ENCODE measurements at regions not wholly inside any gene's neighbourhood (a gene's known extent, or its start where the extent isn't known, plus 50 kb on each side); places are given as distances from the start of the nearest gene placed in this dataset.
A peak's percentile ranks its signal among the peaks of the same experiment; 100 is the strongest.

DNA sequence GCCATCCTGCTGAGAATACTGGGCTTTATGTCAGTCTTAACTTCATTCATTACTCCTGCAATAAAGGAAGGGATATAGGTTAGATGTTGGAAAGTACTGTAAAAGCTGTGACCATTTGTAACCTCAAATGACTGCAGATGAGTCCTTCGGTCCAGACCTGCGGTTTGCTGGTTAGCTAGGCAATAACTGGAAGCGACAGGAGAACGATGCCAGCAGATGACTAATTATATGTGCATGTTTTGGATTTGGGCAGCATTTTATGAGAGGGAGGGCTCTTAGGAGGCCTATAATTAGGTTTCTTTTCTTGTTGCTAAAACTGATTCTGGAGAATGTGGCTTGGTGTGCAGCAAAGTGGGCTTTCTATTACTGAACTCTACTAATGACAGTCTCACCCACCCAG, 205.6 kb downstream of the TMEM182 start:
- DNase-seq (ENCODE audit: low spot score) = no peak

DNA sequence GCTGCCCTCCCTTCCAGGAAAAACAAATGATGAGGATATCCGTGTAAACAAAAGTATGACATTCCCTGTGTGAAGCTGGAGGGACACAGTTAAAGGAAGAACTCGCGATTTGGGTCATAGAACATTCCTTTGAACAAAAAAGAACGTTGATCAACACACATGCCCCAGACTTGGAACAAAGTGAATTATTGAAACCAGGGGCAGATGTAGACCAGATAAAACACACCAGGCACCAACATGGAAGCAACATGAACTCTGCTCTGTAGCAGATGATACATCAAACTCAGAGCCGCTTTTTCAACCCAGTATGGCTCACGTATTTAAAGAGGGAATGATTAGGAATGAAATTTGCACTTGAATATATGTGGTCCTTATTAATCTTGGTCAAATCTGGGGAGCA, 206.5 kb downstream of the TMEM182 start:
- DNase-seq (ENCODE audit: low spot score) = no peak

DNA sequence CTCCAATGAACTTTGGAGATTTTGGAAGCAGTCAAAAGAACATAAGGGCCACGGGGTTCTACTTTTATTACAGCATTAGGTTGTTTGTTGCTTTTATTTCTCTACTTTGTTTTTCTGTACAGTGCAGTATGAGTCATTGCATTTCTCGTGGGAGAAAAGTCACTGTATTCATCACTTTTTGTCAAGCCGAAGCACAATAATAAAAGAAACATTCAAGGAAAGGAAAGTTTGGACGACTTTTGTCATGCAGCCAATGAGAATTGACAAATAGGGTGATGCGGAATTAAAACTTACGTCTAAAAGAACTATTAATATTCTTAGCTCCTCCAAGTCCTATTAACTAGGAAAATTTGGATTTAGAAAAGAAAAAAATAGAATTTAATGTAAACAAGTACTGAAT, 209.9 kb downstream of the TMEM182 start:
- DNase-seq (ENCODE audit: low spot score) = no peak

DNA sequence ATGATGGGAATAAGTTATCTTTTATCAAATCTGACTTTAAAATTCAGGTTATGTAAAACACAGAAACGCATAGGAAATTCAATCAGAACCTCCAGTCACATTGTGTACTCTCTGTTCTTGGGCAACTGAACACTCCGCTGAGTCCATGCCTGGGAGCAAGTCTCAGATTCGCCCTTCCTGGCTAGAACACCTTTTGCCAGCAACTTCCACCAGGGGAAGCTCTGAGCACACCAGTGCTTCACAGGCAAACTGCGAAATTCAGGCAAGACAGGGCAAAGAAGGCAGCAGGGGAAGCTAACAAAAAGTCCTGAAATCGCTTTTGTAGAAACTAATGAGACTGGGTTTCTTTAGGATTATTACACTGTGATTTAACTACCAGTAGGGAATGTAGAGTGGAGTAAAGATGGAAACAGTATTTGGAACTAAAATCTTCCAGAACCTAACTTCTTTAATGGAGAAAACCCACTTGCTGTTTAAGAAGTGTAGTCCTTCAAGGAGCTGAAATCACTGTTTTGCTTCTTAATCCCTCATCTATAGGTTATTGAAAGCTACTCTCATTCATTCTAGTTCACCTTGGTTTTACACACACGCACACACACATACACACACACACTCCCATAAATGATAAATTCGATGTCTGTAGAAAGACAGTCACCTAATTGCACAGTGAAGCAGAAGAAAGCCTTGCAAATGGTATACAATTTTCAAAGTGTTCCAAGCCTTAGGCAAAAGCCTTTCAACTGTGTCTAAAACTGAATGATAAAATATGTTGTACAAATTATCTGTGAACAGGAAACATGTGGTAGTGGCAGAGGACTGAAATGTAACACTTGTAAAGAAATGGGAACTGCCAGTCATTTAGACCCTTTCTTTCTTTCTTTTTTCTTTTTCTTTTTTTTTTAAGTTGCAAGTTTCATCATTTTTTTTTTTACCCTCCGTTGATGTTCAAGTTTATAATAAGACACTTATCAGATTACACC, 214.5 kb downstream of the TMEM182 start:
- DNase-seq (ENCODE audit: low spot score) = peak; percentile 59

DNA sequence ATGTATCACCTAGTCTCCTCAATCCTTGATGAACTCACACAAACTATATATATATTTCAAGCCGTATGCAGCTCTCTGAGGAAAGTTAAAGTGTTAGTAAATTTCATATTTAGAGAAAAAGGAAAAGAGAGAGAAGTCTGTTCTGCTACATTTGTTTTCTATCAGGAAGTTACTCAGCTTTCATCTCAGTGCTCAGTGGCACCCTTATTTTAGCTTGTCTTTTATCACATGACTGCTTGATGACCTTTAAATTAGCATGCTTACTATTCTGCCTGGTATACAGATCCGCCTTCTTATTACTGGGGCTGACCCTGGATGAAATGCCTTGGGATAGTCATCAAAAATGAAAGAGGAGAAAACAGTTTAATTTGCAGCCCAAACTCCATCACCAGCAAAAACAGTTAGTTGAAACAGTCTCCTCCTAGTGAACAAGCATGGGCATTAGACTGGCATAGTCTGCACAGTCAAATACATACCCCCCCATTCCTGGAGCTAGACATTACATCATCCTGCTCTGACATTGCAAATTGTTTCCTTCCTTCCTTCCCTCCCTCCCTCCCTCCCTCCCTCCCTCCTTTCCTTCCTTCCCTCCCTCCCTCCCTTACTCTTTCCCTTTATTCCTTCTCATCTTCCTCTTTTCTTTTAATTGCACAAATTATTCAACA, 215.7 kb downstream of the TMEM182 start:
- DNase-seq (ENCODE audit: low spot score) = no peak

DNA sequence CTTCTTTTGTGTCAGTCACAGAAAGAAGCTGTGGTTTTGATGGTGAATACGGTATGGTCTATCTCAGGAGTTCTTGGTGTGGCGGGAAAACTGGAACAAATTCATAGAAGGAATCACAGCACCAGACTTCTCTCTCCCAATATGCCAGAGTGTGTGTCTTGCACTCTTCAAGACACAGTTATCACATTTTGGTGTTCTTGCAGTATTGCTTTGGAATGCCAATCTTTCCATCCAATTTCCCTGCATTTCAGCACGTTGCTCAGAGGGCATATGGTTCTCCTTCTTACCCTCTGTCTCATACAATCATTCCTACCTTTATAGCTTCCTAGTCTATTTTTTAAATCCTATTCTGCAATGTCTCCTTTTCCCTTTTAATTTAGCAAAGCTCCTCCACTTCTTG, 216.3 kb downstream of the TMEM182 start:
- DNase-seq (ENCODE audit: low spot score) = no peak

DNA sequence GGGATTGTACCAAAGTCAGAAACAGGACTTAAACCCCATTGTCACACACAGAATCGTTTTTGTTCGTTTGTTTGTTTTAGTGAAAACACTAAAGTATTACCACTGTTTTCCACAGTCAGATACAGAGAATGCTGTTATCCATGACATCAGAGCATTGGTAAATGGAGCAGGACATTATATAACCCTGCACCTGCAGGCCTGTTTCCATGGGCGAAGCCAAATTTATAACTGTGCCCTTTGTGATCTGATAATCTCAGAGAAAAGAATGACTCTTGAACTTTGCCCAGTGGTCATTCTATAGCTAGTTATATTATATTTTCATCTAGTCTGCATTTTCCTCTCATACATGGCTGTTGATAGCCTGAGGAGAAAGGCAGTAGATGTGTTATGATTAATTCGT, 217.6 kb downstream of the TMEM182 start:
- no peak for DNase-seq (ENCODE audit: low spot score)

DNA sequence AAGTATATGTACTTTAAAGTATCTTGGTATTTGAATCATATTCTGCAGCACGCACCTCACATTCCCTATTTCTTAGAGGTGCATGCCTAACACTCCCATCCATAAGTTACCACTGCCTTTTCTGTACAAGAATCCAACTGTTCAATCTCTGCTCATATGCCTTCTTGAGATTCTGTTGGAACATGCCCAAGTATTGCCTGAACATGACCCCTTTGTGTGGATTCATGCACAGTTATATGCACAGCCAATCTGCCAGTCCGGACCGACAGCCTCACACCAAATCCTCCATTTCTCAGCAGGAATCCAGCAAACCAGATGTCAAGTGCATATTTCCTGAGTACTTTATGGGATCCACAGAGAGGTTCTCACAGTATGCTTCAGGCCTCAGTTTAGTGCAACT, 222.0 kb downstream of the TMEM182 start:
- DNase-seq (ENCODE audit: low spot score) = no peak

DNA sequence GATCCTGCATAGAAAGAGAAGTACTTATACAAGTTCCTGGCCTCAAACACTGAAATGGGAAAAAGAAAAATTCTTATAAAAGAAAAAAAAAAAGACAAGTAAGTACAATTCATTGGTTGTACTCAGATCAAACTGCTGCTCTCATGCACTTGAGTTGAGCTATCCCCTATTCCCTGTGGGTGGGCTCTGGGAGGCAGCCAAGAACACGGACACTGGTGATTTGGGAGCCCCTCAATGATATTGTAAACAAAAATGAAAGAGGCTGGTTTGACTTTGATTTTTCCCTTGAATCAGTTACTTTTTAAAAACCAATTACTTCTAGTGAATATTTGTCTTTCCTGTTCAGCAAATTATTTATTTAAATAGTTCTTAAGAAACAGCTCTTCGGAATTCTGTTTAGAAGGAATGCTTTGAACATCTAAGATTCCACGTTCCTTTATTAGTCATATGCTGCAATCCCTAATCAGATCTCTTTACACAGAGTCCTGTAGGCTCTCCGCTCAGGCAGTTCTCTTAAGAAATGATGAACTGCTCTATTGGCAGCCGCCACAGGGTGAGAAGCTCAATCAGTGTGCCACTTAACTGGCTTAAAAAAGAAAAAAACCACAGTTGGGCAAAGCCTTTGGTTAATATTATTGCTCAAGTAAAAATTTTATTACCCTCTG, 225.1 kb downstream of the TMEM182 start:
- DNase-seq (ENCODE audit: low spot score) = no peak

DNA sequence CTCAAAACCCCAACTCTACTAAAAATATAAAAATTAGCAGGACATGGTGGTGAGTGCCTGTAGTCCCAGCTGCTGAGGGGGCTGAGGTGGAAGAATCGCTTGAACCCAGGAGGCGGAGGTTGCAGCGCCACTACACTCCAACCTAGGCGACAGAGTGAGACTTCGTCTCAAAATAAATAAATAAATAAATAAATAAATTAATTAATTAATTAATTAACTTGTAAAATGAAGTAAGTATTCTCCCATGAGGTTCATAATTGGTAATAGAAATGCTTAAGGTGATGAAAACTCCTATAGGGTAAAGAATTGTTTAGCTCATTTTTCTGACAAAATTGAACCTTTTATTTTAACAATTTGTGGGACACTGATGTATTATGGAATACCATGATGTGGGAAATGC, 230.8 kb downstream of the TMEM182 start:
- no peak for DNase-seq (ENCODE audit: low spot score)

DNA sequence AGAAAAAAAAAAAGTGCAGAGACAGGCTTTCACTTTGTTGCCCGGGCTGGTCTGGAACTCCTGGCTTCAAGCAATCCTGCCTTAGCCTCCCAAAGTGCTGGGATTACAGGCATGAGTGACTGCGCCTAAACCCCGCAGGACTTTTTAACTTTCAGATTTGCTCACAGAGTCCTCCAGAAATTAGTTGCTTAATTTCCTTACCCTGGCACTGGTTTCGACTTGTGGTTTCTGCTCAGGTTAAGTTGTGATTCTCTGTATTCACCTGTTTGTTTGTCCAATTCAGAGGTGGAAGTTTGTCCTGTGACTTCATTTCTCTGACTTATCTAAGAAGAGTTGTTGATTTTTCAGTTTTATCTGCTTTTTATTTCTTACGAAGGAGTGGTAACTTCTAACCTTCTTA, 238.1 kb downstream of the TMEM182 start:
- no peak for DNase-seq (ENCODE audit: low spot score)

DNA sequence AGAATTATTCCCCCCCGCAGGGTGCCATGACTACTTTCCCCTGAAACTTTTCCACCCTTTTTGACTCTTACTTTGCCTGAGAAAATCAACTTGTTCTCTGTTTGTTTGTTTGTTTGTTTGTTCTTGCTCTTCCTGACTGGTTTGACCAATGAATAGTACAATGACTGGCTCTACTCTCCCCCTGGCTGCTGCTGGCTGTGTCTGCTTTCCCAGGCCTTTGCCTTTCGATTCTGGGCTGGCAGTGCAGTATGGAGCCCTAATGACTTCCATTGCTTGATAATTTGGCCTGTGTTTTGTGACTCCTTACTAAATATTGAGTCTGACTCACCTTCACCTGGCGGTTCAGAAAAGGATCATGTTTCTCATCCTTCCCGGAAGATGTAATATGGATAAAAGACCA, 241.1 kb downstream of the TMEM182 start:
- no peak for DNase-seq (ENCODE audit: low spot score)

DNA sequence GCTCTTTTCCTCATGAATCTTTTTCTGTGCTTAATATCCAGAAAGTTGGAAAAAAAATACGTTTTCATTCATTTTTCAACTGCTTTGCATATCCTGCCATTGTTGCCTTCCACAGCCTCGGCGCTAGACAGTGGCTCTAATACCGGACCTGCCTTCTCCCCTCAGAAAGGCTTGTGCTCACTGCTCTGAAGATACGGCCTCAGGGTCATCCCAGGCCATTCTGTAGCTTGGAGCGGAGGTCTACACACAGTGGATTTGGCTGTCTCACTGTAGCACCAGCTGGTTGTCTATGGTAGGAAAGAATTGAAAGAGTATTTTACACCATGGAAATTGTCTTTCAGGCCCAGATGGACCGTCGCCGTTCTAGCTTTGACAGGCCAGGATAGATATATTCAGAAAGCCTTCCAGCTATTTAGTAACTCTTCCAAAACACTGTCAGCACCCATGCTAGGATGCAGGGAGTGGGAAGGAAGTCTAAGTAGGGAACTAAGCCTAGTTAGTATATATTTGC, 242.0 kb downstream of the TMEM182 start:
- DNase-seq (ENCODE audit: low spot score) = no peak

DNA sequence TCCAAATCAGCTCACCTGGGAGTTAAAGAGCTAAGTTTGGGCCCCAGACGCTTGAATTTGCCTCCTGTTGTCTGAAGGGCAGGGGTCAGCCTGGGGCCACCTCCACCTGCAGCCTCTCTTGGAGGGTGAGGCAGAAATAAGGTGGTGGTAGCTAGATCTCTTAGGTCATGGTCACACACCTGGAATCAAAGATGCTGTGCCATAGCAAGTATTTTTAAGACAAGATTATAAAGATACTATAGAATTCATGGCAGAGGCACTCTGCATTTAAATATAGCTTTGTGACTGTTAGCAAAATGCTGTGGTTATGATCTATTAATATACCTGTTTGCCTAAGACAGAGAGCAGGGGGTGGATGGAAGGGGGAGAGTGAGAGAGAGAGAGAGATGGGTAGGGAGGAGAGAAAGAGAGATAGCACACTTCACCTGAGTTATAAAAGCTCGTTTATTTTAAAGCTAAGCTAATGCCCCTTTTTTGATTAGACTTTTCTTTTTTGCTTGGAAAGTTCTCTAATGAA, 242.7 kb downstream of the TMEM182 start:
- no peak for DNase-seq (ENCODE audit: low spot score)

DNA sequence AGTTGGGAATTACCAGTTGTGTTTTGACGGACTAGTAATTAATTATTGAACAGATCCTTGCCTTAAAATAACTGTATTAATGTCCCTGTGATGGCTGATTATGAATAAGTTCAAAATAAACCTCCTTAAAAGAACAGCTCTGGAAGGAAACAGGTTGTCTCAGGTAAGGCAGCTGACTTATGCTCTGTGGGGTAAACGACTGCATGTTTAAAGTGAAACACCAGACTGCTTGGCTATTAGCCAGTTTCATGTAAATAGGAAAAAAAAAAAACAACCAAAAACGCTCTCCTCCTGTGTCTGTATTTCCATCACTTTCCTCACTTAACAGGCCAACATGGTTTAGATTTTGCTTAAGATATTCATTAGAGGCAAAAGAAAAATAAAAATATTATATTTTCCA, 243.6 kb downstream of the TMEM182 start:
- no peak for DNase-seq (ENCODE audit: low spot score)

DNA sequence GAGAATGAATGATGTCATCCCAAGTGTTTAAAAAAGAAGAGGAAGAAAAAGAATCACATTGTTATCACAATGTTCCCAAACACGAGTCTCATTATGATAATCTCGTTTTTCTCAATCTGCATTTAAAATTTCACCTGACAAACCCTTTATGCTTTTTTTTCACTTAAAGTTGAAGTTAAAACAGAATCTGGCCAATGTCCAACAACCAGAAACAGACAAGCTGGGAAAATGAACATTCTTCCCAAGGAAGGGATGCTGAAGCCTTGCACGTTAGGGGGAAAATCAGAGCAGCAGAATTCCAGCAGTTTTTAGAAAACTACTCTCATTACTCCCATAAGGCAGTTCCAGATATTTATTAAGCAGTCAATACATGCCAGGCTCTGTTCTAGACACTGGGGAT, 245.3 kb downstream of the TMEM182 start:
- no peak for DNase-seq (ENCODE audit: low spot score)

DNA sequence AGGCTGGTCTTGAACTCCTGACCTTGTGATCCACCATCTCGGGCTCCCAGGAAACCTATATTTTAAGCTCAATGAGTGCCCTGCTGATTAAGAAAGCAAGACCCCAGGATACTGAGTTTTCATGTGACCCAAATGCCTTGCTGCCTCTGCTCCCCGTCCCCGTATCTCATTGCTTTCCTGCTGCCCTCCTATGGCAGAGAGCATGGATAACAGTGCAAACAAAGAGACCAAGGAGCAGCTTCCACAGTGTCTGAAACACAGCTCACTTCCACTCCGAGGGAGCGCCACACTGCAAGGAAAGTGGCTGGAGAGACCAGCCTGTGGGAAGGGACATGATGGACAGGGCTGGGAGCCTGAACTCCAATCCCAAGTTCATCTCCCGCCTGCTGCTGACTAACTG, 246.8 kb downstream of the TMEM182 start:
- DNase-seq (ENCODE audit: low spot score) = peak; percentile 20

DNA sequence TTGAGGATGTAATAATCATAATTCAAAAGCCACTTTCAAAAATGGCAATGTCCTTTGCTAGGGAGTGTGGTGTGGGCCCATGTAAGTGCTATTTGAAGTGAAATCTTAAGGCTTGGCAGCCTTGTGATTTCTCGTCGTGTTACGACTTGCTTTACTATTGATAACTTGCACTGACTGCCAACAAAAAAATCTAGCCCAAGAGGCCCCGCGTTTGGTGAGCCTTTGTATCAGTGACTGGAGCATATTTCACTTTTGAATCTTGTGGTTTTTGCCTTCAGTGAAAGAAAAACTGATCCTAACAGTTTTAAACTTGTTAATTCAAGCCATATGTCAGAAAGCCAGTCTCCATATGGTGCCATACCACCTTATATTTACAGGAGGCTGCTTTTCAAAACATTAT, 248.0 kb downstream of the TMEM182 start:
- no peak for DNase-seq (ENCODE audit: low spot score)

DNA sequence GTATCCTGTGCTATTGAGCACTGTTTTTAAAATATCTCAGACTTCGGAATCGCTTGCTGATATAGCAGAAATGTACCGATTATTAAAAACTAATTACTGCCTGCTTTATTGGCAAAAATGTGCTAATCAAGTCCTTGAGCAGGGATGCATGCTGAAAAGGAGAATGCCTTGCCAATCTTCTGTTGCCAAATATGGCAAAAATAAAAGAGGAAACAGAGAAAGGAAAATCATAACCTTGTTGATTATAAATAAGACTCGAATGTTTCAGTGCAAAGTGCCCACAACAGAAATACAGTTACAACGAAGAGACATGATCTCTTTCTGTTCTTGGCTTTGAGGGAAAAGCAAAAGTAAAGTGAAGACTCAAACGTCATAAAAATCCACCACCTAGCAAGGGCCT, 248.5 kb downstream of the TMEM182 start:
- no peak for DNase-seq (ENCODE audit: low spot score)

DNA sequence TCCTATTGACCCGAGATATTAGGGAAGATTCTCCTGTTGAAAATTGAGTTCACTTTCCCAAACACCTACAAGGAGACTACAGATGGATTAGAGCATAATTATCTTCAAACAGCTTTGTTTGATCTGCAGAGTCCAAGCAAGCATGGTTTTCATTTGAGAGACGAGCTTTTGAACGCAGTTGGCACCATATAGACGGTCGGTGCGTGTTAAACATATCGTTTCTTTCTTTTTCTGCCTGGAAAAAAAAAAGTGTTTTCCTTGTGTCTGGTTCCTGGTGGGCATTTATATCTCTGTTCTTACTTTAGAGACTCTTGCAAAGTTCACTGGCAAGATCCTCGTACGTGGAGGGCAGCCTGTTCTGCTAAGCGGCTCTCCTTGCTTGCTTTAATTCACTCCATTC, 248.9 kb downstream of the TMEM182 start:
- DNase-seq (ENCODE audit: low spot score) = no peak

DNA sequence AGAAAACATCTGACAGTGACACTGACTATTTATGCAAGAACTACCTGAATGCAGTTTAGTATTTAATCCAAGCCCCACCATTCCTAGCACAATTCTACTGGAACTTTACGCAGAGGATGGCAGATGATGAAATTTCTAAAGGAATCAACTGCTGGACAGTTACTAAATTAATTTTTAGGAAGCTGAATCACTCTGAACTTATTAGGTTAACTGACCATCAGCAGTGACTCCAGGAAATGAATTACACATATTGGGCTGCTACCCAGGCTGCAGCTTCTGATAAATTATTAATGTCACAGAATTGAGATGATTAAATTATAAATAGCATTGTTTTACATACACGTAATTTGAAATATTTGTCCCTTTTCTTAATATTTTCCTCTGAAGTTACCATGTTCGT, 250.8 kb downstream of the TMEM182 start:
- no peak for DNase-seq (ENCODE audit: low spot score)

DNA sequence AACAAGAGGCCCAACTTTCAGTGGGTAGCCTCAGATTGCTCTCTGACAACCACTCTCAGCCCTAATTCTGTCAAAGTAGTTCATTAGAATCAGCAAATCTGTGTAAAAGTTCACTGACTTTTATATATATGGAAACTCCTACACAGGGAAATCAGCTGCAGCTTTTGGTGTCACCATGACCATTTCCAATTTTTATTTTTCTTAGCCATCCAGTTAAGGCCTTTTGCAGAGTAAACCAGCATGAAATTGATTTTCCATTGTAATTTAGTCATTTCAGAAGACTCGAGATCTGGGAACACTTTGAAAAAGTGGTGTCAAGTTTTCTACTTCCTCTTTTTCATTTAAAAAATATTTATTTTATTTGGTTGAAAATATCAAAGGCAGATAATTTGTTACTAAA, 263.2 kb downstream of the TMEM182 start:
- DNase-seq (ENCODE audit: low spot score) = no peak

DNA sequence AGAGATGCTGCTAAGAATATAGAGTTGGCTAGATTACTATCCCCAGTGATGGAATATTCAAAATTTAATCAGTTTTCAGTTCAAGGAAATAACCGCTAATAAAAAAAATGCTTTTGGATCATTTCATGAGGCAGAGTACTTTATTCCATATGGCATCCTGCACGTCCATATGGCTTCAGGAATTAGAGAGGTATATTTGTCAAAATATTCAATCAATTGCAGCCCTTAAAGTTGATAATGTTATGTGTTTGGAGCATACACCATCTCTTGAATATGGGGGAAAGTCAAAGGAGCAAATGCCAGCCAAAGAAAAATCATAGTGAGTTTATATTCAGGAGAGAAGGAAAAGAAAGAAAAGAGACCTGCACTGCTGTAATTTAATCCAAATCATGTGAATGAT, 266.4 kb downstream of the TMEM182 start:
- no peak for DNase-seq (ENCODE audit: low spot score)
